GM18867 (cell line): ENCODE measurements at regions not wholly inside any gene's neighbourhood (a gene's known extent, or its start where the extent isn't known, plus 50 kb on each side); places are given as distances from the start of the nearest gene placed in this dataset.

ENCODE experiments used
- ATAC-seq: cut with Tn5 transposase; IDR thresholded peaks from one replicate; pipeline ENCODE4 v1.9.1; 2021; ENCODE audit warnings: mild to moderate bottlenecking, moderate library complexity; ENCODE audit not compliant: unreplicated experiment

- ATAC-seq, result no peak
Measured at GRCh38 chr2:16167870-16168426, 227.6 kb downstream of the MYCN start.

GRCh38 chr2:16167451-16167861 is 227.1 kb downstream of the MYCN start:
- ATAC-seq, result no peak

- no peak for ATAC-seq
Measured at GRCh38 chr2:16166327-16166981, 226.1 kb downstream of the MYCN start.

GRCh38 chr2:16165518-16166326 is 225.4 kb downstream of the MYCN start:
- ATAC-seq, result no peak

- ATAC-seq, result no peak
Measured at GRCh38 chr2:16162491-16163040, 222.2 kb downstream of the MYCN start.

- ATAC-seq, result no peak
Measured at GRCh38 chr2:16161768-16162490, 221.6 kb downstream of the MYCN start.

GRCh38 chr2:16161085-16161565 is 220.8 kb downstream of the MYCN start:
- no peak for ATAC-seq

- no peak for ATAC-seq
Measured at GRCh38 chr2:16160281-16161084, 220.1 kb downstream of the MYCN start.

GRCh38 chr2:16156411-16156810 is 216.1 kb downstream of the MYCN start:
- no peak for ATAC-seq

GRCh38 chr2:16155766-16156165 is 215.4 kb downstream of the MYCN start:
- no peak for ATAC-seq

- ATAC-seq, result no peak
Measured at GRCh38 chr2:16155366-16155765, 215.0 kb downstream of the MYCN start.

- no peak for ATAC-seq
Measured at GRCh38 chr2:16154501-16155280, 214.3 kb downstream of the MYCN start.

GRCh38 chr2:16154061-16154460 is 213.7 kb downstream of the MYCN start:
- no peak for ATAC-seq

GRCh38 chr2:16153754-16154035 is 213.3 kb downstream of the MYCN start:
- ATAC-seq, result no peak

GRCh38 chr2:16152928-16153753 is 212.8 kb downstream of the MYCN start:
- no peak for ATAC-seq

- ATAC-seq, result no peak
Measured at GRCh38 chr2:16152071-16152927, 211.9 kb downstream of the MYCN start.

- no peak for ATAC-seq
Measured at GRCh38 chr2:16151651-16152050, 211.3 kb downstream of the MYCN start.

GRCh38 chr2:16151281-16151570 is 210.9 kb downstream of the MYCN start:
- ATAC-seq, result no peak
